PC-3 (cell line): ENCODE measurements at regions not wholly inside any gene's neighbourhood (a gene's known extent, or its start where the extent isn't known, plus 50 kb on each side); places are given as distances from the start of the nearest gene placed in this dataset.

Source experiments
- ATAC-seq: fragments of 200-7000 bp; cut with Tn5 transposase; 2 replicates; pipeline ENCODE4 v1.9.1; 2020; ENCODE audit warnings: mild to moderate bottlenecking, moderate library complexity
- BruUV-seq: library from RNA; stranded (reverse); fragments of 400-500 nt; replicated peaks from 2 replicates; lab custom pipeline; 2021; lab: Mats Ljungman, UMichigan
- CTCF ChIA-PET: fragments of 300-600 bp; sonication (Branson Sonifier 250); formaldehyde crosslinking; loops from one replicate; lab custom pipeline; 2022; ENCODE audit warnings: antibody characterized with exemption; lab: Charles Lee
- POLR2A ChIA-PET: fragments of 300-600 bp; sonication (Branson Sonifier 250); formaldehyde crosslinking; loops from one replicate; lab custom pipeline; 2022; ENCODE audit warnings: antibody characterized with exemption; ENCODE audit not compliant: unreplicated experiment; lab: Charles Lee
- DNase-seq: peaks from one replicate; pipeline ENCODE4 v3.0.0-alpha.2; 2015
- H2AFZ ChIP-seq: fragments of 300-600 bp; sonication (generic); 2 replicates; pipeline ENCODE4 v1.6.0; 2016; ENCODE audit warnings: antibody characterized with exemption, low read length
- H3F3A ChIP-seq: fragments of 300-600 bp; sonication (generic); one replicate; pipeline ENCODE4 v1.6.0; 2017; ENCODE audit warnings: antibody characterized with exemption, low read length, control low read depth, mild to moderate bottlenecking; ENCODE audit not compliant: unreplicated experiment
- H3K27ac ChIP-seq: fragments of 300-600 bp; sonication (generic); 2 replicates; pipeline ENCODE4 v1.5.1; 2016; ENCODE audit warnings: mild to moderate bottlenecking, low read length
- H3K27me3 ChIP-seq: fragments of 300-600 bp; sonication (generic); 2 replicates; pipeline ENCODE4 v1.6.1; 2016; ENCODE audit warnings: low read length, mixed read lengths
- H3K36me3 ChIP-seq: fragments of 300-600 bp; sonication (generic); 2 replicates; pipeline ENCODE4 v1.6.1; 2016; ENCODE audit warnings: low read depth, mixed run types, low read length, mixed read lengths
- H3K4me1 ChIP-seq: fragments of 300-600 bp; sonication (generic); 2 replicates; pipeline ENCODE4 v1.5.1; 2016; ENCODE audit warnings: low read length; ENCODE audit not compliant: insufficient read depth
- H3K4me2 ChIP-seq: fragments of 300-600 bp; sonication (generic); 2 replicates; pipeline ENCODE4 v1.6.0; 2016; ENCODE audit warnings: low read length
- H3K4me3 ChIP-seq: fragments of 300-600 bp; sonication (generic); 2 replicates; pipeline ENCODE4 v1.5.1; 2016; ENCODE audit warnings: mild to moderate bottlenecking, low read length, mixed read lengths
- H3K79me2 ChIP-seq: fragments of 300-600 bp; sonication (generic); 2 replicates; pipeline ENCODE4 v1.6.1; 2017; ENCODE audit warnings: low read length, mixed read lengths
- H3K9ac ChIP-seq: fragments of 300-600 bp; sonication (generic); 2 replicates; pipeline ENCODE4 v1.6.0; 2016; ENCODE audit warnings: mild to moderate bottlenecking, low read length
- H3K9me2 ChIP-seq: fragments of 300-600 bp; sonication (generic); replicated peaks from 2 replicates; pipeline ENCODE4 v1.6.1; 2016; ENCODE audit warnings: mixed run types, low read length, mixed read lengths
- H3K9me3 ChIP-seq: fragments of 300-600 bp; sonication (generic); 2 replicates; pipeline ENCODE4 v1.6.1; 2016; ENCODE audit warnings: low read length, mixed read lengths
- H4K20me1 ChIP-seq: fragments of 300-600 bp; sonication (generic); 2 replicates; pipeline ENCODE4 v1.6.1; 2016; ENCODE audit warnings: low read length, mixed read lengths
- CTCF ChIP-seq: fragments of 300-600 bp; sonication (generic); conservative IDR thresholded peaks from 2 replicates; pipeline ENCODE4 v1.5.1; 2017; ENCODE audit warnings: antibody characterized with exemption, low read depth, mild to moderate bottlenecking, low read length
- EZH2 ChIP-seq: fragments of 300-600 bp; sonication (generic); IDR thresholded peaks from one replicate; pipeline ENCODE4 v1.6.1; 2017; ENCODE audit warnings: antibody characterized with exemption, mild to moderate bottlenecking, low read length; ENCODE audit not compliant: unreplicated experiment
- EZH2phosphoT487 ChIP-seq: fragments of 300-600 bp; sonication (generic); IDR thresholded peaks from 2 replicates; pipeline ENCODE4 v1.6.1; 2018; ENCODE audit warnings: mild to moderate bottlenecking, antibody characterized with exemption, low read length, borderline replicate concordance
- intact Hi-C: fragments of 100-400 bp; cut with micrococcal nuclease; formaldehyde crosslinking; loops from 2 replicates; pipeline ENCODE4 v1.9.0; 2023

- H3K9me3 ChIP-seq = no peaks in the 10 kb centered on the region
These were observed 66.5 kb upstream of the LIN7C start for GRCh38 chr11:27573024-27573423.

GRCh38 chr11:27571154-27571810, 64.7 kb upstream of the LIN7C start:
- Histone ChIP-seq H3K36me3 (no peaks in the 10 kb centered on the region), H3K79me2 (no peaks in the 10 kb centered on the region), H3K4me1 (no peaks in the 10 kb centered on the region), H3K9ac (no peak overlapping the region), H3K27ac (no peak overlapping the region), H3K9me2 (no peaks in the 10 kb centered on the region), H3K4me2 (no peak overlapping the region), H4K20me1 (no peaks in the 10 kb centered on the region), H3F3A (no peaks in the 10 kb centered on the region), H3K9me3 (no peaks in the 10 kb centered on the region), H3K27me3 (no peaks in the 10 kb centered on the region), H2AFZ (no peak overlapping the region), H3K4me3 (no peak overlapping the region)
- intact Hi-C loops = no loop called here
- TF ChIP-seq CTCF = no peak
- TF ChIP-seq EZH2phosphoT487 = no peak
- TF ChIP-seq EZH2 = no peak
- no peak for DNase-seq
- no TSS peak for BruUV-seq
- ChIA-PET CTCF (no interaction called here), POLR2A (interaction anchor here (0.7 kb wide), 1 partner anchor 54 kb away, joined by 3 read pairs; no protein-coding TSS in a partner anchor)
- ATAC-seq = no peak

More at GRCh38 chr11:27573024-27573423, 66.5 kb upstream of the LIN7C start:
- H3K36me3 ChIP-seq = no peaks in the 10 kb centered on the region
- no peaks in the 10 kb centered on the region for H3K27me3 ChIP-seq
- no peak overlapping the region for H3K27ac ChIP-seq
- no peak overlapping the region for H3K4me2 ChIP-seq
- H3K9ac ChIP-seq = no peak overlapping the region
- H3K9me2 ChIP-seq = no peaks in the 10 kb centered on the region
- no peaks in the 10 kb centered on the region for H3F3A ChIP-seq
- no peak for ATAC-seq
- TF ChIP-seq EZH2 (no peak), CTCF (no peak), EZH2phosphoT487 (no peak)
- no peaks in the 10 kb centered on the region for H3K4me1 ChIP-seq
- no peak overlapping the region for H3K4me3 ChIP-seq
- no peaks in the 10 kb centered on the region for H3K79me2 ChIP-seq
- no peak overlapping the region for H2AFZ ChIP-seq
- H4K20me1 ChIP-seq = no peaks in the 10 kb centered on the region
- no TSS peak for BruUV-seq
- ChIA-PET POLR2A (interaction anchor here (0.6 kb wide), 1 partner anchor 1612 kb away, joined by 4 read pairs; no protein-coding TSS in a partner anchor), CTCF (no interaction called here)
- DNase-seq = no peak
- intact Hi-C loops = no loop called here

GRCh38 chr11:27570542-27570941, 64.0 kb upstream of the LIN7C start:
- H2AFZ ChIP-seq = no peak overlapping the region
- DNase-seq (no peak), ATAC-seq (no peak)
- no peaks in the 10 kb centered on the region for H3F3A ChIP-seq
- intact Hi-C loops = no loop called here
- no peaks in the 10 kb centered on the region for H3K9me2 ChIP-seq
- H3K9me3 ChIP-seq = no peaks in the 10 kb centered on the region
- H3K27ac ChIP-seq = no peak overlapping the region
- H3K4me3 ChIP-seq = no peak overlapping the region
- TF ChIP-seq CTCF = no peak
- no peak for TF ChIP-seq EZH2
- no peak for TF ChIP-seq EZH2phosphoT487
- H3K36me3 ChIP-seq = no peaks in the 10 kb centered on the region
- no peaks in the 10 kb centered on the region for H3K79me2 ChIP-seq
- no TSS peak for BruUV-seq
- H3K4me2 ChIP-seq = no peak overlapping the region
- ChIA-PET POLR2A (interaction anchor here (0.7 kb wide), 1 partner anchor 53 kb away, joined by 3 read pairs; no protein-coding TSS in a partner anchor), CTCF (no interaction called here)
- no peak overlapping the region for H3K9ac ChIP-seq
- H3K4me1 ChIP-seq = no peaks in the 10 kb centered on the region
- H4K20me1 ChIP-seq = no peaks in the 10 kb centered on the region
- H3K27me3 ChIP-seq = no peaks in the 10 kb centered on the region
